Brain microvascular endothelial cell (primary cell): ENCODE measurements at regions not wholly inside any gene's neighbourhood (a gene's known extent, or its start where the extent isn't known, plus 50 kb on each side); places are given as distances from the start of the nearest gene placed in this dataset.

Source experiments
- DNase-seq: peaks from one replicate; pipeline ENCODE4 v3.0.0-alpha.2; 2020
- H3K27ac ChIP-seq: fragments of 250-450 bp; sonication (Bioruptor Pico); 2 replicates; pipeline ENCODE4 v1.5.1; 2020; ENCODE audit warnings: mild to moderate bottlenecking, moderate library complexity
- H3K27me3 ChIP-seq: fragments of 250-450 bp; sonication (Bioruptor Pico); replicated peaks from 2 replicates; pipeline ENCODE4 v1.5.1; 2020; ENCODE audit warnings: mild to moderate bottlenecking
- H3K36me3 ChIP-seq: fragments of 250-450 bp; sonication (Bioruptor Pico); replicated peaks from 2 replicates; pipeline ENCODE4 v1.5.1; 2020; ENCODE audit warnings: mild to moderate bottlenecking
- H3K4me3 ChIP-seq: 2 replicates; pipeline ENCODE4 v1.5.1; 2011; ENCODE audit warnings: low read depth, mild to moderate bottlenecking, control low read depth, low read length, moderate library complexity
- in situ Hi-C: cut with HindIII; loops from 2 replicates; pipeline ENCODE4 v1.10.0; 2017; ENCODE audit warnings: low sequenced_read_pairs, low pct_ligation_motif_present
- TF ChIP-seq, protein P1 (sequence below): IDR thresholded peaks from 2 replicates; pipeline ENCODE4 v1.5.1; 2011; ENCODE audit warnings: low read depth, mild to moderate bottlenecking, moderate library complexity, low read length, control low read depth, inconsistent platforms; ENCODE audit errors: missing control alignments

- TF ChIP-seq, protein P1, sequence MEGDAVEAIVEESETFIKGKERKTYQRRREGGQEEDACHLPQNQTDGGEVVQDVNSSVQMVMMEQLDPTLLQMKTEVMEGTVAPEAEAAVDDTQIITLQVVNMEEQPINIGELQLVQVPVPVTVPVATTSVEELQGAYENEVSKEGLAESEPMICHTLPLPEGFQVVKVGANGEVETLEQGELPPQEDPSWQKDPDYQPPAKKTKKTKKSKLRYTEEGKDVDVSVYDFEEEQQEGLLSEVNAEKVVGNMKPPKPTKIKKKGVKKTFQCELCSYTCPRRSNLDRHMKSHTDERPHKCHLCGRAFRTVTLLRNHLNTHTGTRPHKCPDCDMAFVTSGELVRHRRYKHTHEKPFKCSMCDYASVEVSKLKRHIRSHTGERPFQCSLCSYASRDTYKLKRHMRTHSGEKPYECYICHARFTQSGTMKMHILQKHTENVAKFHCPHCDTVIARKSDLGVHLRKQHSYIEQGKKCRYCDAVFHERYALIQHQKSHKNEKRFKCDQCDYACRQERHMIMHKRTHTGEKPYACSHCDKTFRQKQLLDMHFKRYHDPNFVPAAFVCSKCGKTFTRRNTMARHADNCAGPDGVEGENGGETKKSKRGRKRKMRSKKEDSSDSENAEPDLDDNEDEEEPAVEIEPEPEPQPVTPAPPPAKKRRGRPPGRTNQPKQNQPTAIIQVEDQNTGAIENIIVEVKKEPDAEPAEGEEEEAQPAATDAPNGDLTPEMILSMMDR, result no peak
- in situ Hi-C loops, result no loop called here
- no peak overlapping the region for H3K4me3 ChIP-seq
- H3K36me3 ChIP-seq, result no peaks in the 10 kb centered on the region
- H3K27ac ChIP-seq, result no peak overlapping the region
- no peak for DNase-seq
- H3K27me3 ChIP-seq, result no peaks in the 10 kb centered on the region
Observed at GRCh38 chrX:12002876-12003275, 135.4 kb upstream of the FRMPD4 start.

DNA sequence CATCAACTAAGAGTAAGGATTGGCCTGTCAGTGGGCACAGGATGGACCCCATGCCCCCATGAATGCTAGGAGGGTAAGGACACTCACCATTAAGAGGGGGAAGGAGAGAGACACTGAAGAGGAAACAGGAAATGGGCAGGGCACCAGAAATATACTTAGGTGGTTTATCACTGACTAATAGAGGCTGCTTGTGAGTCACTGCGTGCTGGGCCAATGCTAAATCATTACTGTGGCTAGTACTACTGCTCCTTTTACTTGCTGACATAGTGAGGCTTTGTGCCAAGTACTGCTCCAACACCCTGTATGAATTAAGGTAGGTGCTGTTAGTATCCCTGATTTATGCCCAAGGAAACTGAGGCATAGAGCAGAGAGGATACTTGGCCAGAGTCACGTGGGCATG, 130.4 kb upstream of the FRMPD4 start:
- Histone ChIP-seq H3K36me3 (no peaks in the 10 kb centered on the region), H3K27me3 (no peaks in the 10 kb centered on the region), H3K27ac (no peak overlapping the region), H3K4me3 (no peak overlapping the region)
- peak; percentile 76 for DNase-seq
- TF ChIP-seq, protein P1, result no peak
- in situ Hi-C loops, result no loop called here

GRCh38 chrX:12010436-12010835, 127.8 kb upstream of the FRMPD4 start:
- Histone ChIP-seq H3K27me3 (no peaks in the 10 kb centered on the region), H3K27ac (no peak overlapping the region), H3K36me3 (no peaks in the 10 kb centered on the region), H3K4me3 (no peak overlapping the region)
- TF ChIP-seq, protein P1, result no peak
- in situ Hi-C loops, result no loop called here
- no peak for DNase-seq

- TF ChIP-seq, protein P1, result no peak
- Histone ChIP-seq H3K4me3 (no peak overlapping the region), H3K36me3 (no peaks in the 10 kb centered on the region), H3K27ac (no peak overlapping the region), H3K27me3 (no peaks in the 10 kb centered on the region)
- peak; percentile 39 for DNase-seq
- in situ Hi-C loops, result no loop called here
Observed at GRCh38 chrX:12011075-12011474, 127.2 kb upstream of the FRMPD4 start.

DNA sequence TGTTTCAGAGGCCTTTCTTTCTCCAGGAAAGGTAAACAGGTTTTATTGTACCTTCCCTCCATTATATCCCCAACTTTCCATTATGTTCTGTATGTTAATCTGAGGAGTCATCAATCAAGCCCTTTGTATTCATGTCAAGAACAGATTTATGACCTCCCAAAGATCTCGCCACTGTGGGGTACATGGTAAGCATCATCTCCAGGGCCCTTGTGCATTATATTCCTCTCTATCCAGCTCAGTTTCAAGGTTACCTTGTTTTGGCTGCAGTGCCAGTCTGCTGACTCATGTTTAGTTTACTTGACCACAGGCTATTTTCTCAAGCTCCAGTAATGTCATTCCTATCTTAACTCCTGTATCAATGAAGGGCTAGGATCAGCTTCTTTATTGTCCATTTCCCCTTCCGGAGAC, 125.1 kb upstream of the FRMPD4 start:
- TF ChIP-seq, protein P1, result no peak
- no peaks in the 10 kb centered on the region for H3K27me3 ChIP-seq
- no peak overlapping the region for H3K4me3 ChIP-seq
- H3K36me3 ChIP-seq, result no peaks in the 10 kb centered on the region
- H3K27ac ChIP-seq, result no peak overlapping the region
- DNase-seq, result peak; percentile 45
- in situ Hi-C loops, result no loop called here

DNA sequence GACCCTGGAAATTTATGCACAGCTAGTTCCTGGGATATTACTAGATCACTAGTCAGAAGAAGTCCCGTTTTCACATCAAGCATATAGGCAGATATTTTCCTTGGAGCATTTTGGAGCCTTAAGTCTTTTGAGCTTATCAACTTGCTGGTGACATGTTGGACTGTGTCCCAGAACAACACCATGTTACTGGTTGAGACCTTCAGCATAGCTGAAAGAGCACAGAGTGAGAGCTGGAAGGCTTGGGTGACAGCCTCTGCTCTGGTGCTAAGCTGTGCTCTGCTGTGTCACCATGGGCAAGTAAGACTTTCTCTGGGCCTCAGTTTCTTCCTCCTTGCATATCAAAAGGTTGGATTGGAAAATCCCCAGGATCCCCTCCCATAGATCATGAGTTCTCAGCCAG, 116.6 kb upstream of the FRMPD4 start:
- Histone ChIP-seq H3K27me3 (no peaks in the 10 kb centered on the region), H3K4me3 (no peak overlapping the region), H3K27ac (no peak overlapping the region), H3K36me3 (no peaks in the 10 kb centered on the region)
- in situ Hi-C loops, result no loop called here
- DNase-seq, result no peak
- TF ChIP-seq, protein P1, result no peak
